Adrenal gland (tissue), 9 donors: ENCODE measurements at regions not wholly inside any gene's neighbourhood (a gene's known extent, or its start where the extent isn't known, plus 50 kb on each side); places are given as distances from the start of the nearest gene placed in this dataset.
"Not testable (repeated sequence)": the region's sequence is repeated elsewhere in the genome, so short reads cannot be mapped to it uniquely, and the experiment has no call there.

Source experiments
- DNase-seq, 7 donors: peaks; one replicate each; pipeline ENCODE4 v3.0.0-alpha.2; 2019 to 2020
- H3K27ac ChIP-seq, 5 donors: fragments of 200-600 bp; sonication (generic) in 4 of 5; 1 replicate in 3 of 5; 2 replicates in 2 of 5; pipeline versions ENCODE4 v1.5.1 to v1.8.0; 2016 to 2020; ENCODE audit warnings: mild to moderate bottlenecking in 1 of 5
- H3K27me3 ChIP-seq: fragments of 200-600 bp; 2 replicates; pipeline ENCODE4 v1.8.0; 2021
- H3K36me3 ChIP-seq, 2 donors: fragments of 200-600 bp; replicated peaks in 1 of 2; 1 replicate in 1 of 2; 2 replicates in 1 of 2; pipeline versions ENCODE4 v1.5.1 to v1.8.0; 2018 to 2022
- H3K4me1 ChIP-seq, 2 donors: fragments of 200-600 bp; replicated peaks in 1 of 2; 1 replicate in 1 of 2; 2 replicates in 1 of 2; pipeline versions ENCODE4 v1.5.1 to v1.8.0; 2018 to 2021
- H3K4me3 ChIP-seq, 4 donors: fragments of 200-600 bp; sonication (generic) in 3 of 4; one replicate each; pipeline ENCODE4 v1.5.1; 2016 to 2018
- H3K9me3 ChIP-seq, 3 donors: fragments of 200-600 bp; sonication (generic) in 1 of 3; replicated peaks in 1 of 3; 1 replicate in 2 of 3; 2 replicates in 1 of 3; pipeline versions ENCODE4 v1.5.1 to v1.8.0; 2016 to 2021
- CTCF ChIP-seq, 6 experiments: fragments of 450-650 bp in 4 of 6; fragments of 200-600 bp in 2 of 6; sonication (generic) in 1 of 6; IDR thresholded peaks; 1 replicate in 5 of 6; 2 replicates in 1 of 6; pipeline versions ENCODE4 v1.5.1 to v1.8.0; 2016 to 2021; ENCODE audit warnings: antibody characterized with exemption in 6 of 6, mild to moderate bottlenecking in 2 of 6, moderate library complexity in 1 of 6
- POLR2A ChIP-seq, 2 donors: fragments of 450-650 bp; IDR thresholded peaks; one replicate each; pipeline ENCODE4 v1.6.1; 2017; ENCODE audit warnings: antibody characterized with exemption in 2 of 2, mild to moderate bottlenecking in 2 of 2, moderate library complexity in 1 of 2
- WGBS, 4 donors: extraction: QIAGEN DNeasy Blood & Tissue Kit in 2 of 4; methylation state at CpG; one replicate each; pipeline versions ENCODE4 v1.1.5 to v1.1.7; 2013 to 2017; 5-methylcytosine and 5-hydroxymethylcytosine counted together
- intact Hi-C, 2 donors: fragments of 100-400 bp; cut with DNase I; formaldehyde crosslinking; loops; one replicate each; pipeline versions ENCODE4 v1.14.1 to v1.15.0; 2022 to 2023
- donor health status: healthy with polysubstance abuse.
- donor health status: Bipolar disorder and iron deficiency.
- donor health status: DM: yes; HTN: yes; CAD: no.
- donor health status: DM: no; HTN: no; CAD: no.
- donor health status: DM: no; HTN: no; CAD: no.

GRCh38 chr6:112881828-112882780, 535.0 kb downstream of the RFPL4B start:
- 80 to 97% (median 84%) methylated on average over 2 of the region's 2 CpGs for WGBS, 4 donors
- TF ChIP-seq CTCF (IDR thresholded peaks at IDR 0.05) (no peak), POLR2A (IDR thresholded peaks at IDR 0.05) (no peak)
- H3K36me3 ChIP-seq: no peaks in the 10 kb centered on the region
- no peaks in the 10 kb centered on the region for H3K27me3 ChIP-seq
- H3K4me3 ChIP-seq: no peak overlapping the region
- no peak overlapping the region for H3K27ac ChIP-seq
- H3K9me3 ChIP-seq: no peaks in the 10 kb centered on the region
- intact Hi-C loops: no loop called here
- no peak for DNase-seq
- peaks cover 0 to 5% of the 10 kb centered on the region in 2 donors for H3K4me1 ChIP-seq

GRCh38 chr6:112883095-112883494, 536.0 kb downstream of the RFPL4B start:
- Histone ChIP-seq H3K9me3 (no peaks in the 10 kb centered on the region), H3K36me3 (no peaks in the 10 kb centered on the region), H3K4me1 (no peaks in the 10 kb centered on the region), H3K27ac (no peak overlapping the region), H3K4me3 (no peak overlapping the region), H3K27me3 (no peaks in the 10 kb centered on the region)
- intact Hi-C loops: no loop called here
- 80 to 88% (median 86%) methylated on average over 3 of the region's 3 CpGs for WGBS, 4 donors
- DNase-seq: no peak
- no peak for TF ChIP-seq POLR2A (IDR thresholded peaks at IDR 0.05)
- TF ChIP-seq CTCF (IDR thresholded peaks at IDR 0.05): no peak

GRCh38 chr6:112886415-112886814, 539.3 kb downstream of the RFPL4B start:
- 61 to 69% (median 67%) methylated on average over 2 of the region's 2 CpGs for WGBS, 4 donors
- TF ChIP-seq POLR2A (IDR thresholded peaks at IDR 0.05): no peak
- TF ChIP-seq CTCF (IDR thresholded peaks at IDR 0.05): no peak
- H3K4me3 ChIP-seq: no peak overlapping the region
- no peaks in the 10 kb centered on the region for H3K36me3 ChIP-seq
- no peaks in the 10 kb centered on the region for H3K4me1 ChIP-seq
- H3K27me3 ChIP-seq: no peaks in the 10 kb centered on the region
- H3K27ac ChIP-seq: no peak overlapping the region
- DNase-seq: no peak
- intact Hi-C loops: no loop called here
- H3K9me3 ChIP-seq: no peaks in the 10 kb centered on the region

- H3K36me3 ChIP-seq, intact Hi-C loops: not testable (repeated sequence)
- 81 to 95% (median 91%) methylated on average over 3 to 4 of the region's 4 CpGs for WGBS, 4 donors
Measured at GRCh38 chr6:112887424-112887823, 540.3 kb downstream of the RFPL4B start.

GRCh38 chr6:112899541-112899940, 552.4 kb downstream of the RFPL4B start:
- intact Hi-C loops: no loop called here
- 55 to 71% (median 66%) methylated on average over 3 of the region's 3 CpGs for WGBS, 4 donors
- no peak for DNase-seq
- no peaks in the 10 kb centered on the region for H3K9me3 ChIP-seq
- no peaks in the 10 kb centered on the region for H3K27me3 ChIP-seq
- no peaks in the 10 kb centered on the region for H3K36me3 ChIP-seq
- no peak overlapping the region for H3K4me3 ChIP-seq
- TF ChIP-seq CTCF (IDR thresholded peaks at IDR 0.05) (no peak), POLR2A (IDR thresholded peaks at IDR 0.05) (no peak)
- no peaks in the 10 kb centered on the region for H3K4me1 ChIP-seq
- H3K27ac ChIP-seq: no peak overlapping the region

More at GRCh38 chr6:112887424-112887823, 540.3 kb downstream of the RFPL4B start:
- H3K9me3 ChIP-seq, H3K4me3 ChIP-seq, H3K27ac ChIP-seq, H3K27me3 ChIP-seq, DNase-seq, H3K4me1 ChIP-seq: not testable (repeated sequence)
